Transverse colon (tissue), 3 donors: ENCODE measurements at regions not wholly inside any gene's neighbourhood (a gene's known extent, or its start where the extent isn't known, plus 50 kb on each side); places are given as distances from the start of the nearest gene placed in this dataset.

ENCODE experiments used
- CTCF ChIP-seq, 5 experiments: fragments of 200-600 bp in 3 of 5; fragments of 450-650 bp in 2 of 5; sonication (generic) in 3 of 5; IDR thresholded peaks; 1 replicate in 2 of 5; 2 replicates in 3 of 5; pipeline ENCODE4 v1.5.1; 2016 to 2017; ENCODE audit warnings: antibody characterized with exemption in 5 of 5, inconsistent platforms in 3 of 5, mild to moderate bottlenecking in 2 of 5, moderate library complexity in 1 of 5
- EP300 ChIP-seq: sonication (generic); formaldehyde crosslinking; IDR thresholded peaks from one replicate; pipeline ENCODE4 v1.6.1; 2017; ENCODE audit warnings: antibody characterized with exemption, low read depth
- POLR2A ChIP-seq: fragments of 450-650 bp; IDR thresholded peaks from one replicate; pipeline ENCODE4 v1.6.1; 2016; ENCODE audit warnings: antibody characterized with exemption, mild to moderate bottlenecking, moderate library complexity

GRCh38 chr10:9645928-9646600, 1371.6 kb upstream of the CELF2 start:
- no peak for TF ChIP-seq POLR2A
- no peak for TF ChIP-seq CTCF (IDR thresholded peaks at IDR 0.05)
- no peak for TF ChIP-seq EP300
